H9 (cell line): ENCODE measurements at regions not wholly inside any gene's neighbourhood (a gene's known extent, or its start where the extent isn't known, plus 50 kb on each side); places are given as distances from the start of the nearest gene placed in this dataset.

Experiments
- DNase-seq: peaks from one replicate; pipeline ENCODE4 v3.0.0-alpha.2; 2017
- H2AFZ ChIP-seq: one replicate; pipeline ENCODE4 v1.6.1; 2013; ENCODE audit warnings: mild to moderate bottlenecking, low read length, control low read depth, moderate library complexity
- H2AK5ac ChIP-seq: 2 replicates; pipeline ENCODE4 v1.6.1; 2013; ENCODE audit warnings: low read length, control low read depth, mixed read lengths; ENCODE audit not compliant: insufficient read length
- H2BK120ac ChIP-seq: one replicate; pipeline ENCODE4 v1.6.1; 2013; ENCODE audit warnings: low read depth, mild to moderate bottlenecking, low read length, control low read depth, inconsistent platforms; ENCODE audit not compliant: poor library complexity, severe bottlenecking
- H2BK12ac ChIP-seq: 2 replicates; pipeline ENCODE4 v1.6.1; 2013; ENCODE audit warnings: low read length, control low read depth, mixed read lengths, low read depth; ENCODE audit not compliant: insufficient read length
- H2BK15ac ChIP-seq: 2 replicates; pipeline ENCODE4 v1.6.1; 2013; ENCODE audit warnings: low read depth, low read length, control low read depth
- H2BK20ac ChIP-seq: one replicate; pipeline ENCODE4 v1.6.1; 2013; ENCODE audit warnings: low read depth, mild to moderate bottlenecking, low read length, control low read depth, inconsistent platforms; ENCODE audit not compliant: poor library complexity, severe bottlenecking
- H2BK5ac ChIP-seq: 2 replicates; pipeline ENCODE4 v1.6.1; 2013; ENCODE audit warnings: low read length, control low read depth, mixed read lengths; ENCODE audit not compliant: insufficient read length
- H3K14ac ChIP-seq: 2 replicates; pipeline ENCODE4 v1.6.1; 2013; ENCODE audit warnings: low read length, control low read depth; ENCODE audit not compliant: insufficient read depth
- H3K18ac ChIP-seq: 2 replicates; pipeline ENCODE4 v1.6.1; 2013; ENCODE audit warnings: low read depth, mild to moderate bottlenecking, mixed read lengths, low read length, control low read depth; ENCODE audit not compliant: insufficient read length
- H3K23ac ChIP-seq: 2 replicates; pipeline ENCODE4 v1.6.1; 2013; ENCODE audit warnings: low read length, control low read depth, mixed read lengths, low read depth; ENCODE audit not compliant: insufficient read length
- H3K23me2 ChIP-seq: 2 replicates; pipeline ENCODE4 v1.6.1; 2013; ENCODE audit warnings: low read depth, mild to moderate bottlenecking, mixed read lengths, low read length, control low read depth; ENCODE audit not compliant: insufficient read length, poor library complexity, severe bottlenecking
- H3K27ac ChIP-seq: 2 replicates; pipeline ENCODE4 v1.5.1; 2013; ENCODE audit warnings: low read length, control low read depth, mixed read lengths, low read depth; ENCODE audit not compliant: insufficient read length
- H3K27me3 ChIP-seq: 2 replicates; pipeline ENCODE4 v1.6.1; 2013; ENCODE audit warnings: low read length, control low read depth, inconsistent platforms; ENCODE audit not compliant: insufficient read depth
- H3K4ac ChIP-seq: 2 replicates; pipeline ENCODE4 v1.6.1; 2013; ENCODE audit warnings: low read depth, mild to moderate bottlenecking, control low read depth, inconsistent platforms, low read length, moderate library complexity
- H3K4me1 ChIP-seq: 2 replicates; pipeline ENCODE4 v1.6.1; 2013; ENCODE audit warnings: low read length, control low read depth, inconsistent platforms; ENCODE audit not compliant: insufficient read depth
- H3K4me2 ChIP-seq: 2 replicates; pipeline ENCODE4 v1.6.1; 2013; ENCODE audit warnings: low read length, control low read depth, mixed read lengths; ENCODE audit not compliant: insufficient read length, insufficient read depth
- H3K56ac ChIP-seq: 2 replicates; pipeline ENCODE4 v1.6.1; 2013; ENCODE audit warnings: low read depth, mild to moderate bottlenecking, mixed read lengths, low read length, control low read depth; ENCODE audit not compliant: insufficient read length
- H3K79me1 ChIP-seq: 2 replicates; pipeline ENCODE4 v1.6.1; 2013; ENCODE audit warnings: low read depth, mild to moderate bottlenecking, moderate library complexity, low read length, control low read depth, inconsistent platforms; ENCODE audit not compliant: insufficient read depth, poor library complexity, severe bottlenecking
- H3K79me2 ChIP-seq: 2 replicates; pipeline ENCODE4 v1.6.1; 2013; ENCODE audit warnings: low read length, control low read depth, inconsistent platforms; ENCODE audit not compliant: insufficient read depth
- H3K9ac ChIP-seq: 2 replicates; pipeline ENCODE4 v1.6.1; 2013; ENCODE audit warnings: low read length, control low read depth, mixed read lengths; ENCODE audit not compliant: insufficient read length; ENCODE audit errors: extremely low read depth
- H3K9me3 ChIP-seq: one replicate; pipeline ENCODE4 v1.6.1; 2013; ENCODE audit warnings: low read depth, low read length, inconsistent platforms; ENCODE audit not compliant: control insufficient read depth
- H3T11ph ChIP-seq: one replicate; pipeline ENCODE4 v1.6.1; 2013; ENCODE audit warnings: mild to moderate bottlenecking, low read length, control low read depth, inconsistent platforms
- H4K20me1 ChIP-seq: one replicate; pipeline ENCODE4 v1.6.1; 2013; ENCODE audit not compliant: control insufficient read depth, insufficient read length, insufficient read depth
- H4K5ac ChIP-seq: 2 replicates; pipeline ENCODE4 v1.6.1; 2013; ENCODE audit warnings: low read depth, mild to moderate bottlenecking, mixed read lengths, low read length, control low read depth; ENCODE audit not compliant: insufficient read length
- H4K8ac ChIP-seq: replicated peaks from 2 replicates; pipeline ENCODE4 v1.6.1; 2013; ENCODE audit warnings: low read length, control low read depth, mixed read lengths, low read depth; ENCODE audit not compliant: insufficient read length
- H4K91ac ChIP-seq: 2 replicates; pipeline ENCODE4 v1.6.1; 2013; ENCODE audit warnings: low read depth, mild to moderate bottlenecking, moderate library complexity, mixed read lengths, low read length, control low read depth; ENCODE audit not compliant: insufficient read length
- H3K27ac Mint-ChIP-seq, 3 experiments: 2 replicates in 2 of 3; 3 replicates in 1 of 3; pipeline ENCODE4 v1.8.0; 2020 to 2021; ENCODE audit warnings: mixed read lengths in 3 of 3, mild to moderate bottlenecking in 1 of 3, moderate library complexity in 1 of 3
- H3K27me3 Mint-ChIP-seq: 2 replicates; pipeline ENCODE4 v1.8.0; 2021; ENCODE audit warnings: low read depth, mild to moderate bottlenecking, moderate library complexity, mixed read lengths
- H3K36me3 Mint-ChIP-seq, 3 experiments: 2 replicates in 2 of 3; 3 replicates in 1 of 3; pipeline ENCODE4 v1.8.0; 2020 to 2021; ENCODE audit warnings: low read depth in 3 of 3, mixed read lengths in 3 of 3; ENCODE audit not compliant: insufficient read depth in 1 of 3
- H3K4me1 Mint-ChIP-seq, 2 experiments: 2 replicates each; pipeline ENCODE4 v1.8.0; 2020; ENCODE audit warnings: mixed read lengths in 2 of 2
- H3K4me3 Mint-ChIP-seq, 2 experiments: 2 replicates in 1 of 2; 3 replicates in 1 of 2; pipeline ENCODE4 v1.8.0; 2020 to 2021; ENCODE audit warnings: mild to moderate bottlenecking in 2 of 2, mixed read lengths in 2 of 2, moderate library complexity in 1 of 2
- H3K9me3 Mint-ChIP-seq, 2 experiments: 2 replicates in 1 of 2; 3 replicates in 1 of 2; pipeline ENCODE4 v1.8.0; 2020; ENCODE audit warnings: mild to moderate bottlenecking in 2 of 2, mixed read lengths in 2 of 2, moderate library complexity in 1 of 2
- WGBS: extraction: QIAGEN DNeasy Blood & Tissue Kit; methylation state at CpG from one replicate; pipeline ENCODE4 v1.1.7; 2013; ENCODE audit warnings: missing lambda C conversion rate, low lambda C conversion rate, mixed read lengths; ENCODE audit not compliant: insufficient read length; ENCODE audit errors: extremely low coverage; 5-methylcytosine and 5-hydroxymethylcytosine counted together
- TF ChIP-seq, protein P1 (sequence below): fragments of 200-600 bp; sonication (generic); conservative IDR thresholded peaks from 3 replicates; pipeline ENCODE4 v1.8.0; 2021; ENCODE audit warnings: antibody characterized with exemption, mild to moderate bottlenecking

DNA sequence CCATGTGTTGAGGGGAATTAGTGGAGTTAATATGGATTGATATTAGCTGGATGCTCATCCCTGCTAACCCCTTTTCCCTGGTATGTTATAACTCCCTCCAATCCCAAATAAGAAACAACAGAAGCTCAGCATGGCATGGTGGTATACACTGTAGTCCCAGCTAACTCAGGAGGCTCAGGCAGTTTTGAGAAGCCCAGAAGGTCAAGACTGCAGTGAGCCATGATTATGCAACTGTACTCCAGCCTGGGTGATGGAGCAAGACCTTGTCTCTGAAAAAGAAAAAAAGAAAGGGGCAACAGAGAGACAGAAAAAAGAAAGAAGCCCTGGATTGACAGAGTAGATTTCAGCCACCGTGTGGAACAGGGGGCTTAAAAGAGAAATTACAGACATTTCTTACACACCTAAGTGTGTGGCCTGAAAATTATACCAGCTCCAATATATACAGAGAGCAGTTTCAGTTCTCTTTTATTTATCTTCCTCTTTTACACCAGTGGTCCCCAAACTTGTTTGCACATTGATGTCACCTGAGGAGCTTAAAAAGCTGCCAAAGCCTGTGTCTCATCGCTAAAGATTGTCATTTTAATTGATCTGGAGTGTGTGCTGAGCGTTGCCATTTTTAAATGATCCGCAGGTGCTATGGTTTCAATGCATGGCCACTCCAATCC, 203.6 kb downstream of the UBE2E3 start:
- no peak overlapping the region for H4K5ac ChIP-seq
- H2BK20ac ChIP-seq: no peak overlapping the region
- no peak overlapping the region for H4K8ac ChIP-seq
- H3K27me3 Mint-ChIP-seq: no peaks in the 10 kb centered on the region
- no peak overlapping the region for H2AFZ ChIP-seq
- no peaks in the 10 kb centered on the region for H3K9me3 ChIP-seq
- no peak overlapping the region for H3K4me3 Mint-ChIP-seq
- H3K23ac ChIP-seq: no peak overlapping the region
- H3K4ac ChIP-seq: no peak overlapping the region
- no peaks in the 10 kb centered on the region for H3K4me1 ChIP-seq
- 0 out of 4 replicates have a peak, but pooled peaks cover 0 to 5% of the 10 kb centered on the region in 2 experiments for H3K4me1 Mint-ChIP-seq
- H3K14ac ChIP-seq: no peak overlapping the region
- H3K9me3 Mint-ChIP-seq: no peaks in the 10 kb centered on the region
- TF ChIP-seq, protein P1, sequence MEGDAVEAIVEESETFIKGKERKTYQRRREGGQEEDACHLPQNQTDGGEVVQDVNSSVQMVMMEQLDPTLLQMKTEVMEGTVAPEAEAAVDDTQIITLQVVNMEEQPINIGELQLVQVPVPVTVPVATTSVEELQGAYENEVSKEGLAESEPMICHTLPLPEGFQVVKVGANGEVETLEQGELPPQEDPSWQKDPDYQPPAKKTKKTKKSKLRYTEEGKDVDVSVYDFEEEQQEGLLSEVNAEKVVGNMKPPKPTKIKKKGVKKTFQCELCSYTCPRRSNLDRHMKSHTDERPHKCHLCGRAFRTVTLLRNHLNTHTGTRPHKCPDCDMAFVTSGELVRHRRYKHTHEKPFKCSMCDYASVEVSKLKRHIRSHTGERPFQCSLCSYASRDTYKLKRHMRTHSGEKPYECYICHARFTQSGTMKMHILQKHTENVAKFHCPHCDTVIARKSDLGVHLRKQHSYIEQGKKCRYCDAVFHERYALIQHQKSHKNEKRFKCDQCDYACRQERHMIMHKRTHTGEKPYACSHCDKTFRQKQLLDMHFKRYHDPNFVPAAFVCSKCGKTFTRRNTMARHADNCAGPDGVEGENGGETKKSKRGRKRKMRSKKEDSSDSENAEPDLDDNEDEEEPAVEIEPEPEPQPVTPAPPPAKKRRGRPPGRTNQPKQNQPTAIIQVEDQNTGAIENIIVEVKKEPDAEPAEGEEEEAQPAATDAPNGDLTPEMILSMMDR: no peak
- no peak overlapping the region for H2BK12ac ChIP-seq
- no peak overlapping the region for H3K18ac ChIP-seq
- H2BK15ac ChIP-seq: no peak overlapping the region
- no peaks in the 10 kb centered on the region for H3K23me2 ChIP-seq
- H3K27ac ChIP-seq: no peak overlapping the region
- H3K27me3 ChIP-seq: no peaks in the 10 kb centered on the region
- no peak overlapping the region for H2AK5ac ChIP-seq
- H3T11ph ChIP-seq: no peak overlapping the region
- no peaks in the 10 kb centered on the region for H4K20me1 ChIP-seq
- no peak overlapping the region for H2BK120ac ChIP-seq
- H3K9ac ChIP-seq: no peak overlapping the region
- H3K27ac Mint-ChIP-seq: no peak overlapping the region
- DNase-seq: no peak
- H3K79me2 ChIP-seq: no peaks in the 10 kb centered on the region
- H3K79me1 ChIP-seq: no peaks in the 10 kb centered on the region
- no CpG with 5 or more reads among the region's 4 CpGs for WGBS
- no peak overlapping the region for H3K56ac ChIP-seq
- H3K4me2 ChIP-seq: no peak overlapping the region
- no peak overlapping the region for H2BK5ac ChIP-seq
- H4K91ac ChIP-seq: no peak overlapping the region
- H3K36me3 Mint-ChIP-seq: no peaks in the 10 kb centered on the region
